Panc1 (cell line): ENCODE measurements at regions not wholly inside any gene's neighbourhood (a gene's known extent, or its start where the extent isn't known, plus 50 kb on each side); places are given as distances from the start of the nearest gene placed in this dataset.

Experiments
- CTCF ChIP-seq: fragments of 450-650 bp; IDR thresholded peaks from 2 replicates; pipeline ENCODE4 v1.5.1; 2017; ENCODE audit warnings: mild to moderate bottlenecking
- SIN3A ChIP-seq: IDR thresholded peaks from 2 replicates; pipeline ENCODE4 v1.6.1; 2012; ENCODE audit warnings: low read depth, mild to moderate bottlenecking, low read length, moderate library complexity, borderline replicate concordance; ENCODE audit not compliant: insufficient read depth
- TCF7L2 ChIP-seq: IDR thresholded peaks from 2 replicates; pipeline ENCODE4 v1.6.1; 2011; ENCODE audit warnings: mild to moderate bottlenecking, low read depth, low read length, inconsistent platforms
- TF ChIP-seq, protein P1 (sequence below), 2 experiments: IDR thresholded peaks; 2 replicates each; pipeline ENCODE4 v1.6.1; 2011 to 2012; ENCODE audit warnings: low read depth in 2 of 2, control low read depth in 1 of 2, low read length in 1 of 2, mild to moderate bottlenecking in 1 of 2, moderate library complexity in 1 of 2; ENCODE audit not compliant: insufficient read depth in 1 of 2

DNA sequence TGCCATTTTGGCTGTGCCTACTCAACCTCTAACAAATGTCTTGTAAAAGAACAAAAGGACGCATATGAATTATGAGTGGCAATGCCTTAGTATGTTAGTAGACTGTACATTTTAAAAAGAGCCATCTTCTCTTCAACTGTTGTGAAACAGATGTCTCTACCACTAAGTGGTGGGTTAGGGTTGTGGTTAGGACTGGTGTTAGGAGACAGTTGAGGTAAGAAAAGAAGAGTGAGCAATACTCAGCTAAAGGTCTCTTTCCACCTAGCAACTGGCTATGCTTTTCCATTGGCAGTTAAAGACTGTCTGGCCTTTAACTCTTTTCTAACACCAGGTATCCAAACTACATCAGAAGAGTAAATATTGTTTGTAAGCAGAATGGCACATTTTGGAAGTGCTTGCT lies 221.7 kb upstream of the TBC1D5 start:
- TF ChIP-seq CTCF (no peak), SIN3A (no peak), TCF7L2 (no peak)
- TF ChIP-seq, protein P1, sequence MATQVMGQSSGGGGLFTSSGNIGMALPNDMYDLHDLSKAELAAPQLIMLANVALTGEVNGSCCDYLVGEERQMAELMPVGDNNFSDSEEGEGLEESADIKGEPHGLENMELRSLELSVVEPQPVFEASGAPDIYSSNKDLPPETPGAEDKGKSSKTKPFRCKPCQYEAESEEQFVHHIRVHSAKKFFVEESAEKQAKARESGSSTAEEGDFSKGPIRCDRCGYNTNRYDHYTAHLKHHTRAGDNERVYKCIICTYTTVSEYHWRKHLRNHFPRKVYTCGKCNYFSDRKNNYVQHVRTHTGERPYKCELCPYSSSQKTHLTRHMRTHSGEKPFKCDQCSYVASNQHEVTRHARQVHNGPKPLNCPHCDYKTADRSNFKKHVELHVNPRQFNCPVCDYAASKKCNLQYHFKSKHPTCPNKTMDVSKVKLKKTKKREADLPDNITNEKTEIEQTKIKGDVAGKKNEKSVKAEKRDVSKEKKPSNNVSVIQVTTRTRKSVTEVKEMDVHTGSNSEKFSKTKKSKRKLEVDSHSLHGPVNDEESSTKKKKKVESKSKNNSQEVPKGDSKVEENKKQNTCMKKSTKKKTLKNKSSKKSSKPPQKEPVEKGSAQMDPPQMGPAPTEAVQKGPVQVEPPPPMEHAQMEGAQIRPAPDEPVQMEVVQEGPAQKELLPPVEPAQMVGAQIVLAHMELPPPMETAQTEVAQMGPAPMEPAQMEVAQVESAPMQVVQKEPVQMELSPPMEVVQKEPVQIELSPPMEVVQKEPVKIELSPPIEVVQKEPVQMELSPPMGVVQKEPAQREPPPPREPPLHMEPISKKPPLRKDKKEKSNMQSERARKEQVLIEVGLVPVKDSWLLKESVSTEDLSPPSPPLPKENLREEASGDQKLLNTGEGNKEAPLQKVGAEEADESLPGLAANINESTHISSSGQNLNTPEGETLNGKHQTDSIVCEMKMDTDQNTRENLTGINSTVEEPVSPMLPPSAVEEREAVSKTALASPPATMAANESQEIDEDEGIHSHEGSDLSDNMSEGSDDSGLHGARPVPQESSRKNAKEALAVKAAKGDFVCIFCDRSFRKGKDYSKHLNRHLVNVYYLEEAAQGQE (IDR thresholded peaks at IDR 0.05; ENCODE audit: insufficient read depth in 1 of 2, low read depth in 2 of 2, low read length in 1 of 2): no peak
